ENCODE measurements at regions not wholly inside any gene's neighbourhood (a gene's known extent, or its start where the extent isn't known, plus 50 kb on each side); places are given as distances from the start of the nearest gene placed in this dataset.

- no peak for DNase-seq (ENCODE audit: low spot score)
These were observed 538.2 kb upstream of the ZNF462 start for GRCh38 chr9:106324591-106325280.

DNA sequence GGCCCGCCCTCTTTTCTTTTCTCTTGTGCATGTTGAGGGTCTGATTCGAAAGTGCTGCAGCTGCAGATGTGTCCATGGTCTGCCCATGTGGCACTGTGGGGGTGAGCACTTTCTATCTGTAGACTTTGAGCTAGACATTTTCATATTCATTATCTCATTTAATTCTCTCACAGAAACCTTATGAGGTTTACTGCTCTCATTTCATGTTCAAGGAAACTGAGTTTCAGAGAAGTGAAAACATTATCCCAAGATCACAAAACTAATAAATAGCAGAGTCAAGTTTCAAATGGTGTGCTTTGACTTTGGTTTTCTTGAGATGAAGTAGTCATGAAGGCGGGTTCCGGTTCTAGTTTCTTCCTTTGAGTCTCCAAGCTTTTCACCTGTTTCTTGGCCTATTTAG lies 536.5 kb upstream of the ZNF462 start:
- DNase-seq (ENCODE audit: low spot score) = no peak

DNA sequence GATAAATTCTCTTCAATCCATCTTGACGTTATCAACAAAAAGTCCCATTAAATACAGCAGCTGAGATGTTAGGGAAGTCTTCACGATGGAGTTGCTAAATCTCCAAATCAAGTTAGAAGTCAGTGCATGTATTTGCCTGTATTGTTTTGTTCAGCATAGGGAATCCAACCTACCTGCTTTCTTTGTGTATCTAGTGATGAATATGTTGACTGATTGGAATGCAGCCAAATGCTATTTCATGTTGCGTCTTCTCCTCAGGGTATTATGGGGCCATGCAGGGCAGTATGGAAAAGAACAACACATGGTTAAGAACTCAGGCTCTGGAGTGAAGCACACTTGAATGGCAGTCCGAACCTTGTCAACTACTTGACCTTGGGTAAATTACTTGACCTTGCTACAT lies 529.5 kb upstream of the ZNF462 start:
- DNase-seq (ENCODE audit: low spot score) = no peak

DNA sequence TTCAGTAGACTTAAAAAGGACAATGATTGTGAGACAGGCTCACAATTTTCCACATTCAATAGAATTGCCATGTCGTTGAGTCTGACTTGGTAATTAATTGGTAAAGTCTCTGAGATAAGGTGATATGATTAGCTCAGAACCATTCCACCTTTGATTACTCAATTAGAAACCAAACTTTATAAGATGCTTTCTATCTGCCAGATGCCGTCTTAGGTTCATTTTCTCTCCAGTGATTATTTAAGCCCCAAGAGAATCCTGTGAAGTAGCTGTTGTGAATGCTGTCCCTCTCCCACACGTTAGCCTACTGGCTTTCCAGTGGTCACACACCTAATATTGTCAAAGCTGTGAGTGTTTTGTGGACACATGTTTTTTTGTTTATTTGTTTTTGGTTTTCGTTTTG lies 528.9 kb upstream of the ZNF462 start:
- DNase-seq (ENCODE audit: low spot score) = no peak

GRCh38 chr9:106339882-106340281 lies 523.1 kb upstream of the ZNF462 start:
- no peak for DNase-seq (ENCODE audit: low spot score)

DNA sequence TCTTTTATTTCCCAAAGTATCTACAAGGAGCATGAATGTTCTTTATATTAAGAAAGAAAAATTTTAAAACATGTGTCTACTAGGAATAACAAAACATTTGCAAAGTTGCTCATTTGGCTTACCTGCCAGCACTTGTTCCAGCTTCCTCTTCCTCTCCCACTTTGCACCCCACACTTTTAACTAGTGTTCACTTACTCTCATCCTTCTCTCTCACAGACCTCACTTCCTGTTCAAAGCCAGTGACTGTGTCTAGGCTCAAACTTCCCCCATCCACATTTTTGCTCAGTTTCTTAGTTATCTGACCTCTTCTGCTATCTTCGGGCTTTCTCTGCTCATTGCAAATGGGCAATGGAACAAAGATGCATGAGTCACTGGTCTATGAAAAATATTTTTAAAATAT lies 512.2 kb upstream of the ZNF462 start:
- DNase-seq (ENCODE audit: low spot score) = no peak

- DNase-seq (ENCODE audit: low spot score) = no peak
These were observed 506.0 kb upstream of the ZNF462 start for GRCh38 chr9:106356924-106357323.

GRCh38 chr9:106358331-106358730 lies 504.6 kb upstream of the ZNF462 start:
- DNase-seq (ENCODE audit: low spot score) = no peak

- DNase-seq (ENCODE audit: low spot score) = no peak
These were observed 486.3 kb upstream of the ZNF462 start for GRCh38 chr9:106376689-106377088.

DNA sequence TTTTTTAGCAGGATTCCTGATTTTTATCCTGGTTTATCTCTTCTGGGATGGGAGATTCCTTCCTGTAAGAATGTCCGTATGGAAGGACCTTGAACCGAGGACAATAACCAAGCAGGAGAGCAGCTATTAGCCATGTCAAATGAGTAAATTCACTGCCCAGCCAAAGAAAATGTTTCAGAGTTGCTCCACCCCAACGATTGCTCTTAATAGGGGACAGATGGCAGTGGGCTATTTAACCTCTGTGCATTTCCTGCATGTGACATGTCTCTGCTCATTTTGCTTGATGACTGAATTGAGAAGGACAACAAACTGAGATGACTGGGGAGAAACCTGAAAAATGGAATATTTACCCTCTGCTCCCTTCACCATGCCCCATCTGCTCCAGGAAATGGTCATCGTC lies 479.9 kb upstream of the ZNF462 start:
- DNase-seq (ENCODE audit: low spot score) = no peak

DNA sequence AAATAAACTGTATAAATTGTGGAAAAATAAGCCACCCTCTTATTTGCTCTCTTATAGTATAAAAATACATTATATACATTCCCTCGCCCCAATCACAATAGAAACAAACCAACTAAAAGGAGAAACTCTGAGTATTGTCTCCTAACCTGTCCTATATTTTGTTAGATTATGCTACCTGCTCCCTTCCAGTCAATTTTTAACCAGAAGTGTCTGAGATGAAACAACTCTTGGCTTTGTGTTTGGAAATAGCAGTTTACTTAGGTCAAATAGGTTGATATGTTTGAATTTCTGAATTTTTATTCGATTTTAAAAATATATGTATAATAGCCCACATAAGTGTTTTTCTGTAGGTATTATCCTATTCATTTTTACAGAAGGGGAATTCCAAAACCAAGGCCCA lies 475.0 kb upstream of the ZNF462 start:
- DNase-seq (ENCODE audit: low spot score) = no peak

- DNase-seq (ENCODE audit: low spot score) = no peak
These were observed 469.7 kb upstream of the ZNF462 start for GRCh38 chr9:106393226-106393625.

DNA sequence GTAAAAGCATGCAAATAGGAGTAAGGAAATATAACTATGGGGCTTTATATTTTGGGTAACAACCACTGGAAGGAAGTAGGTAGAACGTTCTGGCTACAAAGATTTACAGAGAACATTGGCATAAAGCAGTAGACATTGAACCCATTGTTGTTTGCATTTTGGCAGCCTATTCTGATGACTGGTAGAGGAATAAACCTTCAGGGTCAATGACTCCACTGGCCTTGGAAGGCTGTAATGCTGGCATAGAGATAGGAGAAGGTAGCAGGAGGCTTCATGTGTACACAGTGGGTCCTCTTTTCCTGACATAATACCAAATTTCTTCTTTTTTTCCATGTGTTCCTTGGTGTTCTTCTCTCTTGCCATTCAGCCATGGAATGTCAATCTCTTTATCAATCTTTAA lies 462.8 kb upstream of the ZNF462 start:
- no peak for DNase-seq (ENCODE audit: low spot score)

DNA sequence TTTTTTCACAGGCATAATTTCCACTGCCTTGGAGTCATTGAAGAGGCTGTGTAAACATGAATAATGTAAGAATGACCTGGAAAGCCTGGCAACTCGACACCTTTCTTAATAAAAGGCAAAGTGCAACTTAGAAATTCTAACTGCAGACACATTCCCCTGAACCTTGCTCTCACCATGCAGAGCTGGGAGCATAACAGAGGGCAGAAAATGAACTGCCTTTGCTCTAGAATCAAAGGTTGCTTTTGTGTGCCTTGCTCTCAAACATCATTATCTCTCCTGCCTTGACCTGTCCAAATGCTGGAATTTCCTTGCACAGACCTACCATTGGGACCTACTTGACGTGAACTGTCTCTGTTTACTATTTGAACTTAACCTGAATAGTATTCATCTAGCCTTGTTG lies 462.0 kb upstream of the ZNF462 start:
- no peak for DNase-seq (ENCODE audit: low spot score)

- DNase-seq (ENCODE audit: low spot score) = no peak
These were observed 459.9 kb upstream of the ZNF462 start for GRCh38 chr9:106403081-106403480.

- DNase-seq (ENCODE audit: low spot score) = no peak
These were observed 458.8 kb upstream of the ZNF462 start for GRCh38 chr9:106404137-106404536.

- no peak for DNase-seq (ENCODE audit: low spot score)
These were observed 457.0 kb upstream of the ZNF462 start for GRCh38 chr9:106405871-106406435.

GRCh38 chr9:106414042-106414441 lies 448.9 kb upstream of the ZNF462 start:
- no peak for DNase-seq (ENCODE audit: low spot score)

DNA sequence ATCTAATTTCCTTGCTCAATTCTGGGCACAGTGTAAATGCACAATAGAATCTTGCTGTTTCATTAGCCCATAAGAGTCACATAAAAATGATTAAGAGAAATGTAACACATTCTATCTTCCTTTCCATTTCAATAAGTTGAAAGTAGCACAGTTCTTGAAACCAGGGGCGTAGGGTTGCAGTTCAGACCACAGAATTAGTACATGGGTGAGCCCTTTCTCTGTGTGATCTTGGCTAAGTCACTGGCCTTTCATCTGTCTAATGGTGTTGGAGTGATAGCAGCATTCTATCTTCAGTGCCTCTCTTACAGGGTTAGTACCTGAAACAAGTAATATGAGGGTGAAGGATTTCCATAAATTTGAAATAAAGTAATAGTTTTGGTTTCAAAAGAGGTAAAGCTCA lies 445.3 kb upstream of the ZNF462 start:
- no peak for DNase-seq (ENCODE audit: low spot score)

GRCh38 chr9:106419829-106420228 lies 443.1 kb upstream of the ZNF462 start:
- no peak for DNase-seq (ENCODE audit: low spot score)

- peak; percentile 15 for DNase-seq (ENCODE audit: low spot score)
These were observed 442.4 kb upstream of the ZNF462 start for GRCh38 chr9:106420511-106420944.

GRCh38 chr9:106421772-106422171 lies 441.2 kb upstream of the ZNF462 start:
- DNase-seq (ENCODE audit: low spot score) = no peak

GRCh38 chr9:106423575-106423974 lies 439.4 kb upstream of the ZNF462 start:
- no peak for DNase-seq (ENCODE audit: low spot score)

- no peak for DNase-seq (ENCODE audit: low spot score)
These were observed 430.3 kb upstream of the ZNF462 start for GRCh38 chr9:106432631-106433030.

Measured in AG20443 (cell line).